ENCODE measurements at regions not wholly inside any gene's neighbourhood (a gene's known extent, or its start where the extent isn't known, plus 50 kb on each side); places are given as distances from the start of the nearest gene placed in this dataset.
A peak's percentile ranks its signal among the peaks of the same experiment; 100 is the strongest.

GRCh38 chr20:11492846-11493245 lies 424.8 kb upstream of the BTBD3 start:
- Histone ChIP-seq H3K4me3 (ENCODE audit: insufficient read depth in 1 of 2, low read depth in 1 of 2, low read length in 2 of 2) (no peak overlapping the region), H3K36me3 (ENCODE audit: control insufficient read depth in 1 of 2, insufficient read depth in 2 of 2, low read depth in 1 of 2, low read length in 2 of 2) (no peaks in the 10 kb centered on the region), H3K4ac (ENCODE audit: low read depth in 1 of 2, low read length in 2 of 2) (no peak overlapping the region), H3K4me1 (ENCODE audit: control insufficient read depth, insufficient read depth, low read depth, low read length) (peaks cover 4% of the 10 kb centered on the region), H3K27me3 (ENCODE audit: control insufficient read depth in 1 of 2, insufficient read depth in 1 of 2, low read length in 2 of 2) (no peaks in the 10 kb centered on the region), H3K9ac (ENCODE audit: low read length) (no peak overlapping the region), H3K79me1 (replicated peaks; ENCODE audit: low read length, poor library complexity, severe bottlenecking) (no peaks in the 10 kb centered on the region), H4K8ac (ENCODE audit: low read length) (no peak overlapping the region), H3K18ac (ENCODE audit: low read depth in 1 of 2, low read length in 2 of 2) (no peak overlapping the region), H4K91ac (ENCODE audit: low read length) (no peak overlapping the region), H2BK15ac (ENCODE audit: low read depth, poor library complexity, severe bottlenecking) (no peak overlapping the region), H3K14ac (ENCODE audit: low read length in 2 of 2) (no peak overlapping the region), H2BK12ac (ENCODE audit: low read length in 2 of 2) (no peak overlapping the region), H2BK120ac (ENCODE audit: low read depth, low read length) (no peak overlapping the region), H2AK5ac (ENCODE audit: low read length, severe bottlenecking) (no peak overlapping the region), H3K27ac (ENCODE audit: low read length, poor library complexity, severe bottlenecking) (no peak overlapping the region), H3K9me3 (ENCODE audit: control insufficient read depth, low read length) (no peaks in the 10 kb centered on the region), H2BK5ac (ENCODE audit: low read depth, low read length, poor library complexity, severe bottlenecking) (no peak overlapping the region), H2AFZ (ENCODE audit: low read depth, low read length) (no peak overlapping the region), H3K4me2 (ENCODE audit: low read length, poor library complexity, severe bottlenecking) (no peak overlapping the region), H3K23ac (ENCODE audit: low read length in 2 of 2) (no peak overlapping the region)
- DNase-seq = no peak

GRCh38 chr20:11496380-11496779 lies 421.3 kb upstream of the BTBD3 start:
- Histone ChIP-seq H2BK15ac (ENCODE audit: low read depth, poor library complexity, severe bottlenecking) (no peak overlapping the region), H3K79me1 (replicated peaks; ENCODE audit: low read length, poor library complexity, severe bottlenecking) (no peaks in the 10 kb centered on the region), H3K27me3 (ENCODE audit: control insufficient read depth in 1 of 2, insufficient read depth in 1 of 2, low read length in 2 of 2) (no peaks in the 10 kb centered on the region), H2BK5ac (ENCODE audit: low read depth, low read length, poor library complexity, severe bottlenecking) (no peak overlapping the region), H2BK12ac (ENCODE audit: low read length in 2 of 2) (no peak overlapping the region), H3K18ac (ENCODE audit: low read depth in 1 of 2, low read length in 2 of 2) (no peak overlapping the region), H2BK120ac (ENCODE audit: low read depth, low read length) (no peak overlapping the region), H3K4me2 (ENCODE audit: low read length, poor library complexity, severe bottlenecking) (no peak overlapping the region), H3K4ac (ENCODE audit: low read depth in 1 of 2, low read length in 2 of 2) (no peak overlapping the region), H3K9ac (ENCODE audit: low read length) (no peak overlapping the region), H2AK5ac (ENCODE audit: low read length, severe bottlenecking) (no peak overlapping the region), H3K4me1 (ENCODE audit: control insufficient read depth, insufficient read depth, low read depth, low read length) (peaks cover 7% of the 10 kb centered on the region), H3K23ac (ENCODE audit: low read length in 2 of 2) (no peak overlapping the region), H3K9me3 (ENCODE audit: control insufficient read depth, low read length) (no peaks in the 10 kb centered on the region), H4K91ac (ENCODE audit: low read length) (no peak overlapping the region), H3K4me3 (ENCODE audit: insufficient read depth in 1 of 2, low read depth in 1 of 2, low read length in 2 of 2) (no peak overlapping the region), H3K36me3 (ENCODE audit: control insufficient read depth in 1 of 2, insufficient read depth in 2 of 2, low read depth in 1 of 2, low read length in 2 of 2) (no peaks in the 10 kb centered on the region), H3K27ac (ENCODE audit: low read length, poor library complexity, severe bottlenecking) (no peak overlapping the region), H3K14ac (ENCODE audit: low read length in 2 of 2) (no peak overlapping the region), H4K8ac (ENCODE audit: low read length) (no peak overlapping the region), H2AFZ (ENCODE audit: low read depth, low read length) (no peak overlapping the region)
- no peak for DNase-seq
- 0% methylated on average over 1 of the region's 2 CpGs for WGBS

GRCh38 chr20:11497545-11497944 lies 420.1 kb upstream of the BTBD3 start:
- H2AK5ac ChIP-seq (ENCODE audit: low read length, severe bottlenecking) = peak overlapping the region; percentile 55
- H3K36me3 ChIP-seq (ENCODE audit: control insufficient read depth in 1 of 2, insufficient read depth in 2 of 2, low read depth in 1 of 2, low read length in 2 of 2) = no peaks in the 10 kb centered on the region
- no peak overlapping the region for H4K91ac ChIP-seq (ENCODE audit: low read length)
- H3K79me1 ChIP-seq (replicated peaks; ENCODE audit: low read length, poor library complexity, severe bottlenecking) = no peaks in the 10 kb centered on the region
- no peak overlapping the region for H3K4me2 ChIP-seq (ENCODE audit: low read length, poor library complexity, severe bottlenecking)
- no peak overlapping the region for H3K4me3 ChIP-seq (ENCODE audit: insufficient read depth in 1 of 2, low read depth in 1 of 2, low read length in 2 of 2)
- no peak overlapping the region for H2BK12ac ChIP-seq (ENCODE audit: low read length in 2 of 2)
- no peak overlapping the region for H3K18ac ChIP-seq (ENCODE audit: low read depth in 1 of 2, low read length in 2 of 2)
- H2BK120ac ChIP-seq (ENCODE audit: low read depth, low read length) = no peak overlapping the region
- H3K27ac ChIP-seq (ENCODE audit: low read length, poor library complexity, severe bottlenecking) = no peak overlapping the region
- H3K9me3 ChIP-seq (ENCODE audit: control insufficient read depth, low read length) = no peaks in the 10 kb centered on the region
- H3K14ac ChIP-seq (ENCODE audit: low read length in 2 of 2) = no peak overlapping the region
- no peaks in the 10 kb centered on the region for H3K27me3 ChIP-seq (ENCODE audit: control insufficient read depth in 1 of 2, insufficient read depth in 1 of 2, low read length in 2 of 2)
- no peak overlapping the region for H3K23ac ChIP-seq (ENCODE audit: low read length in 2 of 2)
- no peak for DNase-seq
- H3K4ac ChIP-seq (ENCODE audit: low read depth in 1 of 2, low read length in 2 of 2) = no peak overlapping the region
- WGBS = 100% methylated on average over 1 of the region's 1 CpG
- H3K9ac ChIP-seq (ENCODE audit: low read length) = no peak overlapping the region
- H4K8ac ChIP-seq (ENCODE audit: low read length) = no peak overlapping the region
- H2BK15ac ChIP-seq (ENCODE audit: low read depth, poor library complexity, severe bottlenecking) = no peak overlapping the region
- no peak overlapping the region for H2BK5ac ChIP-seq (ENCODE audit: low read depth, low read length, poor library complexity, severe bottlenecking)
- H3K4me1 ChIP-seq (ENCODE audit: control insufficient read depth, insufficient read depth, low read depth, low read length) = peaks cover 7% of the 10 kb centered on the region
- no peak overlapping the region for H2AFZ ChIP-seq (ENCODE audit: low read depth, low read length)

GRCh38 chr20:11499101-11499634 lies 418.5 kb upstream of the BTBD3 start:
- Histone ChIP-seq H3K18ac (ENCODE audit: low read depth in 1 of 2, low read length in 2 of 2) (no peak overlapping the region), H3K27ac (ENCODE audit: low read length, poor library complexity, severe bottlenecking) (peak overlapping the region; percentile 8), H3K4ac (ENCODE audit: low read depth in 1 of 2, low read length in 2 of 2) (no peak overlapping the region), H3K9me3 (ENCODE audit: control insufficient read depth, low read length) (no peaks in the 10 kb centered on the region), H2BK15ac (ENCODE audit: low read depth, poor library complexity, severe bottlenecking) (no peak overlapping the region), H3K27me3 (ENCODE audit: control insufficient read depth in 1 of 2, insufficient read depth in 1 of 2, low read length in 2 of 2) (no peaks in the 10 kb centered on the region), H4K8ac (ENCODE audit: low read length) (no peak overlapping the region), H4K91ac (ENCODE audit: low read length) (no peak overlapping the region), H2AFZ (ENCODE audit: low read depth, low read length) (no peak overlapping the region), H3K9ac (ENCODE audit: low read length) (no peak overlapping the region), H3K36me3 (ENCODE audit: control insufficient read depth in 1 of 2, insufficient read depth in 2 of 2, low read depth in 1 of 2, low read length in 2 of 2) (no peaks in the 10 kb centered on the region), H3K4me3 (ENCODE audit: insufficient read depth in 1 of 2, low read depth in 1 of 2, low read length in 2 of 2) (no peak overlapping the region), H3K4me1 (ENCODE audit: control insufficient read depth, insufficient read depth, low read depth, low read length) (peaks cover 7% of the 10 kb centered on the region), H2BK5ac (ENCODE audit: low read depth, low read length, poor library complexity, severe bottlenecking) (no peak overlapping the region), H3K14ac (ENCODE audit: low read length in 2 of 2) (no peak overlapping the region), H3K23ac (ENCODE audit: low read length in 2 of 2) (no peak overlapping the region), H2AK5ac (ENCODE audit: low read length, severe bottlenecking) (no peak overlapping the region), H2BK12ac (ENCODE audit: low read length in 2 of 2) (no peak overlapping the region), H3K79me1 (replicated peaks; ENCODE audit: low read length, poor library complexity, severe bottlenecking) (no peaks in the 10 kb centered on the region), H3K4me2 (ENCODE audit: low read length, poor library complexity, severe bottlenecking) (no peak overlapping the region), H2BK120ac (ENCODE audit: low read depth, low read length) (no peak overlapping the region)
- DNase-seq = no peak
- WGBS = 74% methylated on average over 6 of the region's 6 CpGs

Data from mesenchymal stem cell (in vitro differentiated cells and primary cell).